ENCODE measurements at regions not wholly inside any gene's neighbourhood (a gene's known extent, or its start where the extent isn't known, plus 50 kb on each side); places are given as distances from the start of the nearest gene placed in this dataset.

GRCh38 chr4:13851085-13851940, 223.8 kb upstream of the BOD1L1 start:
- Histone ChIP-seq H2BK12ac (ENCODE audit: insufficient read length, low read depth, low read length) (no peak overlapping the region), H2BK20ac (ENCODE audit: low read depth, low read length, poor library complexity, severe bottlenecking) (no peak overlapping the region), H2BK15ac (ENCODE audit: low read depth, low read length) (no peak overlapping the region), H3K27me3 (ENCODE audit: insufficient read depth, low read length) (no peaks in the 10 kb centered on the region), H4K91ac (ENCODE audit: insufficient read length, low read depth, low read length) (no peak overlapping the region), H3K79me1 (ENCODE audit: insufficient read depth, low read depth, low read length, poor library complexity, severe bottlenecking) (no peaks in the 10 kb centered on the region), H3K23ac (ENCODE audit: insufficient read length, low read depth, low read length) (no peak overlapping the region), H3K9me3 (ENCODE audit: control insufficient read depth, low read depth, low read length) (no peaks in the 10 kb centered on the region), H3K27ac (ENCODE audit: insufficient read length, low read depth, low read length) (no peak overlapping the region), H3K23me2 (ENCODE audit: insufficient read length, low read depth, low read length, poor library complexity, severe bottlenecking) (no peaks in the 10 kb centered on the region), H3K79me2 (ENCODE audit: insufficient read depth, low read length) (no peaks in the 10 kb centered on the region), H4K5ac (ENCODE audit: insufficient read length, low read depth, low read length) (no peak overlapping the region), H3K9ac (ENCODE audit: extremely low read depth, insufficient read length, low read length) (no peak overlapping the region), H2AFZ (ENCODE audit: low read length) (no peak overlapping the region), H3K4ac (ENCODE audit: low read depth, low read length) (no peak overlapping the region), H4K20me1 (ENCODE audit: control insufficient read depth, insufficient read depth, insufficient read length) (no peaks in the 10 kb centered on the region), H3K14ac (ENCODE audit: insufficient read depth, low read length) (no peak overlapping the region), H4K8ac (replicated peaks; ENCODE audit: insufficient read length, low read depth, low read length) (no peak overlapping the region), H2BK5ac (ENCODE audit: insufficient read length, low read length) (no peak overlapping the region), H2BK120ac (ENCODE audit: low read depth, low read length, poor library complexity, severe bottlenecking) (no peak overlapping the region), H3K4me1 (ENCODE audit: insufficient read depth, low read length) (no peaks in the 10 kb centered on the region), H3K4me2 (ENCODE audit: insufficient read depth, insufficient read length, low read length) (no peak overlapping the region), H3K56ac (ENCODE audit: insufficient read length, low read depth, low read length) (no peak overlapping the region), H3T11ph (ENCODE audit: low read length) (no peak overlapping the region), H3K18ac (ENCODE audit: insufficient read length, low read depth, low read length) (no peak overlapping the region), H2AK5ac (ENCODE audit: insufficient read length, low read length) (no peak overlapping the region)
- no peaks in the 10 kb centered on the region for H3K36me3 Mint-ChIP-seq (ENCODE audit: insufficient read depth in 1 of 3, low read depth in 3 of 3)
- H3K4me1 Mint-ChIP-seq: peaks cover 16% of the 10 kb centered on the region in 2 experiments
- no peak for TF ChIP-seq CTCF (conservative IDR thresholded peaks at IDR 0.05)
- H3K4me3 Mint-ChIP-seq: no peak overlapping the region
- DNase-seq: no peak
- H3K27me3 Mint-ChIP-seq (ENCODE audit: low read depth): no peaks in the 10 kb centered on the region
- H3K27ac Mint-ChIP-seq: no peak overlapping the region; a peak in 1 of 7 replicates
- H3K9me3 Mint-ChIP-seq: peaks cover 3 to 8% of the 10 kb centered on the region in 2 experiments; a peak in 2 of 5 replicates
- no CpG with 5 or more reads among the region's 12 CpGs for WGBS (ENCODE audit: extremely low coverage, insufficient read length, low lambda C conversion rate)

Data from H9 (cell line).